Activated naive CD8-positive, alpha-beta T cell treated with anti-CD3 and anti-CD28 coated beads, Interleukin-2, amount 50 U/mL, for 24 hours (primary cell): ENCODE measurements at regions not wholly inside any gene's neighbourhood (a gene's known extent, or its start where the extent isn't known, plus 50 kb on each side); places are given as distances from the start of the nearest gene placed in this dataset.
A peak's percentile ranks its signal among the peaks of the same experiment; 100 is the strongest.
"Not testable (repeated sequence)": the region's sequence is repeated elsewhere in the genome, so short reads cannot be mapped to it uniquely, and the experiment has no call there.

Experiments used
- ATAC-seq: fragments of 150-1000 bp; cut with Tn5 transposase; one replicate; pipeline ENCODE4 v1.10.0; 2021
- DNase-seq: peaks from one replicate; pipeline ENCODE4 v3.0.0; 2021
- H3K27ac Mint-ChIP-seq: one replicate; pipeline ENCODE4 v1.8.0; 2021; ENCODE audit warnings: mild to moderate bottlenecking, mixed read lengths
- H3K27me3 Mint-ChIP-seq: one replicate; pipeline ENCODE4 v1.8.0; 2021; ENCODE audit warnings: mixed read lengths
- H3K36me3 Mint-ChIP-seq: one replicate; pipeline ENCODE4 v1.8.0; 2021; ENCODE audit warnings: low read depth, mixed read lengths
- H3K4me1 Mint-ChIP-seq: one replicate; pipeline ENCODE4 v1.8.0; 2021; ENCODE audit warnings: mixed read lengths
- H3K4me3 Mint-ChIP-seq: one replicate; pipeline ENCODE4 v1.8.0; 2021; ENCODE audit warnings: mild to moderate bottlenecking, moderate library complexity, mixed read lengths
- H3K9me3 Mint-ChIP-seq: one replicate; pipeline ENCODE4 v1.8.0; 2021; ENCODE audit warnings: mixed read lengths

DNA sequence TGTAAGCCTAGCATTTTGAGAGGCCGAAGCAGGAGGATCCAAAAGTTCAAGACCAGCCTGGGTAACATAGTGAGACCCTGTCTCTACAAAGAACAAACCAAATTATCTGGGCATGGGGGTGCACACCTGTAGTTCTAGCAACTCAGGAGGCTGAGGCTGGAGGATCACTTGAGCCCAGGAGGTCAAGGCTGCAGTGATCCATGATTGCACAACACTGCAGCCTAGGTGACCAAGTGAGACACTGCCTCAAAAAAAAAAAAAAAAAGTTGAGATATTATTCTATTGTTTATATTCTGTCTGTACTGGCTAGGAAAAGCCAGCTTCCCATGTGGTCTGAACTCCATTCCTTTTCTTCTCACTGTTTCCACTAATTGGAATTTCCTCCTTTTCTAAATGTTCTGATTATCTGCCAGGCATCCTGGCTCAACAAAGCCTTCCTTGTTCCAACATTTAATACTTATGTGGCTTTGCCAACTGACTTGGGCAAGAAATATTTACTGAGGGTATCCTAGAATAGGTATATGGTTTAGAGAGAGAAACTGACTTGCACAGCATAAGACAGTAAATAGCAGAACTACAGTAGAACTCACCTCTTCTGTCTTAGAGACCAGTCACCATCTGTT is 175.2 kb upstream of the ADAMTS3 start:
- ATAC-seq (no peak), DNase-seq (no peak)
- H3K9me3 Mint-ChIP-seq = peaks cover 3% of the 10 kb centered on the region
- H3K27me3 Mint-ChIP-seq = no peaks in the 10 kb centered on the region
- no peak overlapping the region for H3K4me3 Mint-ChIP-seq
- H3K27ac Mint-ChIP-seq = no peak overlapping the region
- H3K4me1 Mint-ChIP-seq = no peaks in the 10 kb centered on the region
- H3K36me3 Mint-ChIP-seq = no peaks in the 10 kb centered on the region

DNA sequence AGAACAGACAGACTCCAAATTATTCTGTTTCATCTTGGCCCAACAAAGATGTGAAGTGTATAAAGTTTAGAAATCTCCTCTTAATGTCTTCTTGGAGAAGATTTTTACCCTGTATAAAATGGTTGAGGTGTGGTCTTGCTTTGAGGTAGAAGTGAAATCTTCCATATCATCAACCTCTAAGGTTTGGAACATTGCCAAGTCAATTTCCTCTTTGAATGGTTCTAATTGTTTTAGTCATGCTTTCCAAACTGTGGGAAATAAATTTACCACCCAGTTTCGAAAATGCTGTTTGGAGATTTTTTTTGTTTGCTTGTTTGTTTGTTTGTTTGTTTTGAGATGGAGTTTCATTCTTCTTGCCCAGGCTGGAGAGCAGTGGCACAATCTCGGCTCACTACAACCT is 174.1 kb upstream of the ADAMTS3 start:
- Mint-ChIP-seq H3K4me1 (no peaks in the 10 kb centered on the region), H3K4me3 (no peak overlapping the region), H3K9me3 (peaks cover 3% of the 10 kb centered on the region), H3K27me3 (no peaks in the 10 kb centered on the region), H3K27ac (no peak overlapping the region), H3K36me3 (no peaks in the 10 kb centered on the region)
- no peak for DNase-seq
- ATAC-seq = no peak

DNA sequence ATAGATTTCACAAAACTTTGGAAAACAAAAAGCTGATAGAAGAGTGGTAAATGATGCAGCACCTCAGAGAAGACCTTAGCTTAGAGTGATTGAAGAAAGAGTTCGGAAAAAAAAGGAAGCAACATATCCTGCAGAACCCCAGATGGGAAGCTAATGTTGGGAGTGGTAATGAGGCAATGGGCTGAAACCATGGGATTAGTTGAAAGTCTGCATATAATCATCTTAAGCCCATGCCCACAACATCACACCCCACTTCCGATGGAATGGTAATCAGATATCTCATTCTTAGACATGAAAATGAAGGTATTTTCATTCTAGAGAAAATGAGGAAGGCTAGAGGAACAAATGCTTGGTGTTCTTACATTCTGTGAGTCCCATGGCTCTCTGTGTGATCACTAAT is 146.3 kb upstream of the ADAMTS3 start:
- Mint-ChIP-seq H3K4me3 (no peak overlapping the region), H3K27me3 (peaks cover 3% of the 10 kb centered on the region), H3K36me3 (no peaks in the 10 kb centered on the region), H3K9me3 (no peaks in the 10 kb centered on the region), H3K27ac (no peak overlapping the region), H3K4me1 (no peaks in the 10 kb centered on the region)
- DNase-seq (no peak), ATAC-seq (no peak)

DNA sequence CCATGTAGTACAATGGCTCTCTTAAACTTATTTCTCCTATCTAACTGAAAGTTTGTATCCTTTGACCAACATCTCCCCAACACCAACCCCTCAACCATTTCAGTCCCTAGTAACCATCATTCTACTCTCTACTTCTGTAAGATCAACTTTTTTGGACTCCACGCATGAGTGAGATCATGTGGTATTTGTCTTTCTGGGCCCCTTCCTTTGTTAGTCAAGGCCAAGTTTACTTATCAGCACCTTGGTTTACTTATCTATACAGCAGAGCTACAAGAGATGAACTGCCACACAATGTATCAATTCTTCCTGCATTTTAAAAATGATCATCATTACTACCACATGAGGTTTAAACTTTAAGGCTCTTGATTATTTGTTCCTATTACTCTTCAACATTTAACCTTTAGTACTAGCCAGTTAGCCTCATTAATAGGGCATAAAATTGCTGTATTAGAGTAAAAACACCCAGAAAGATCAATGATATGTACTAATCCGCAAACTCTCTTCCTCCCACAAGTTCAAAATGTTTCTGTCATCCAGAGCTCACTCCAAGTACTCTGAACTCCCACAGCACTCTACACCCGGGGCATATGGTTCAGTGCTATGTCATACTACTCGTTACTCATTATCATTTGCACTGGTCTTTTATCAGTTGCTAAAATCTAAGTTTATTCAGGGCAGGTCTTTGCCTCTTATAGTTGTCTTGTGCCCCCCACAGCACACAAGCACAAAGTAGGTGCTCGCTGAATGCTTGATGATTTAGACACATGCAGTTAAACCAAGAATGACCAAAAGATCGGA is 145.7 kb upstream of the ADAMTS3 start:
- ATAC-seq (no peak), DNase-seq (no peak)
- no peaks in the 10 kb centered on the region for H3K36me3 Mint-ChIP-seq
- no peaks in the 10 kb centered on the region for H3K9me3 Mint-ChIP-seq
- no peak overlapping the region for H3K4me3 Mint-ChIP-seq
- no peak overlapping the region for H3K27ac Mint-ChIP-seq
- H3K27me3 Mint-ChIP-seq = peaks cover 3% of the 10 kb centered on the region
- no peaks in the 10 kb centered on the region for H3K4me1 Mint-ChIP-seq

DNA sequence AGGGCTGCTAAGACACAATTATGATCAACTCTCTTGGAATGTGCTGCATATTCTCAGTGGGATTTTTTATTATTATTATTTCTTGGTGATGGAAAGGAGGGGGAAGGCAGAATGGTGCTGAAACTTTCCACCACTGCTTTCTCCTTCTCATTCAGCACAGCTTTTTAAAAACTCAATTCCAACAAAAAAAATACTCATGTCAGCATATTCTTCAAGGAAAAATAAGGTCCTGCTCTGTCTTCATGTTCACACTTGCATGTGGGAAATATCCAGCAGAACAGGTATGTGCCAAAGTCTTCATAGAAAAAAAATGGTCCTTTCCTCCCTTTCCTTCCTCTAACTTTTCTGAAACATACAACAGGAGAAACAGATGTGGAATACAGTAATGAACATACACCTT is 144.0 kb upstream of the ADAMTS3 start:
- H3K27me3 Mint-ChIP-seq = peaks cover 5% of the 10 kb centered on the region
- no peak for ATAC-seq
- DNase-seq = no peak
- no peaks in the 10 kb centered on the region for H3K4me1 Mint-ChIP-seq
- H3K27ac Mint-ChIP-seq = no peak overlapping the region
- no peaks in the 10 kb centered on the region for H3K36me3 Mint-ChIP-seq
- H3K9me3 Mint-ChIP-seq = no peaks in the 10 kb centered on the region
- H3K4me3 Mint-ChIP-seq = no peak overlapping the region

DNA sequence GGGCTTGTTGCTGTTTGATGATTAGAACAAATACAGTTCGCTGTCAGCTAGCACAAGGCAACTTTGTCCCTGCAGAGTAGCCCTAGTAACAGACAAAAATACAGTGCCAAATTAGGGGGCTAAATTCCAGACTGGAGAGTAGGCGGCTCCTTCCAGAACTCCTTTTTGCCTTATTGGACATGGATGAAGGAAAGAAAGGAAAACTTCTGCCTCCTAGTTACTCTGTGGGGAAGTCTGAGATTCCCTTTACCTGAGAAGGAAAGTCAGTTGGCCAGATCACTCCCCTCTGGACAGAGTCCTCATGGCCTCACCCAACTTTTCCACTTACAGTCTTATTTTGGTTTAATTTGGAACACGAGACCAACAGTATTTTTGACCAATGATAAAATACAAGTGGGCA is 140.5 kb upstream of the ADAMTS3 start:
- H3K4me1 Mint-ChIP-seq = no peaks in the 10 kb centered on the region
- DNase-seq (no peak), ATAC-seq (no peak)
- H3K36me3 Mint-ChIP-seq = no peaks in the 10 kb centered on the region
- H3K27ac Mint-ChIP-seq = no peak overlapping the region
- peaks cover 6% of the 10 kb centered on the region for H3K27me3 Mint-ChIP-seq
- no peaks in the 10 kb centered on the region for H3K9me3 Mint-ChIP-seq
- H3K4me3 Mint-ChIP-seq = no peak overlapping the region

DNA sequence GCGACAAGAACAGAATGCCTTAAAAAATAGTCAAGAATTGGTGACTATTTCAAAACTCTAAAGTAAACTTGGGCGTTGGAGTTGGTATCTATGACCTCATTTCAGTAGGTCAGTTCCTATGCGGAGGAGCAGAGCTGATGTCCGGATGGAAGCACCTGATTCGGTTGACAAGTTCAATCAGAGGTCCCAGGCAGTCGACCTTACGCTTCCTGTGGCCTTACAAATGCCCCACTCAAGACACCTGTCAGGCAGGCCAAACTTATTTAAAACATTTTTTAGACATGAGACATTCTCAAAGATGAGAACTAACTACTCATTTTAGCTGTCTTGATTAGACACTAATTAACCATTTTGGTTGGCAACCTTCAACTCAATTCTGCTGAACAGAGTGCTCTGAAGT is 137.7 kb upstream of the ADAMTS3 start:
- H3K27ac Mint-ChIP-seq = no peak overlapping the region
- H3K27me3 Mint-ChIP-seq = peaks cover 6% of the 10 kb centered on the region

DNA sequence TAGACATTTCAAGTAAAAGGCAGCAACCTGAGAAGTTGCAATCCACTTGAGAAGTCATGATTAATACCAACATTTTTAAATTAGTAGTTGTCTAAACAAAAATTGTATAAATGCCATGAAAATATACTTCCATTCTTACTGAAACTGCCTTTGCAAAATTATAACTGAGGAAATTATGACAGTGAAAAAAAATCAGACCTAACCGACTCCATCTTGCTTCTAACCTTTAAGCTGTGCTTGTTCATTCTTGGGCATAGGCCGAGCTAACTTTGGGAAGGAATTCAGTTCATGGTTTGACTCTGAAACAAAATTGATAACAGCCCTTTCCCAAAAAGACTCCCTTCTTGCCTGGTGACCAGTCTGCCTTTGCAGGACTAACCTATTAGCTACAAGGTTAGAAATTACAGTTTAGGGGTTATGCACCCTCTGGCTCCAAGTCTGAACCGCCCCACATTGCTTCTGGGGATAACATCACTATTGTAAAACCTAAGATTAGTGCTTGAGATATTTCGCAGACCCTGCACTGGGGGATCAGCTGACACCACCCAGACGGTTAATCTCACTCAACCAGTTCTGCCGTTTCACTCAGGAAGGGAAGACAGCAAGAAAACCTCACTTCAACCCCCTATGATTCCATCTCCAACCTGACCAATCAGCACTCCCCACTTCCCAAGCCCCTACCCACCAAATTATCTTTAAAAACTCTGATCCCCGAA is 136.1 kb upstream of the ADAMTS3 start:
- H3K27ac Mint-ChIP-seq, H3K36me3 Mint-ChIP-seq, H3K27me3 Mint-ChIP-seq, DNase-seq, H3K9me3 Mint-ChIP-seq, ATAC-seq, H3K4me3 Mint-ChIP-seq: not testable (repeated sequence)
- H3K4me1 Mint-ChIP-seq = peaks cover 10% of the 10 kb centered on the region

More for the DNA sequence above, 137.7 kb upstream of the ADAMTS3 start:
- Mint-ChIP-seq H3K9me3 (no peaks in the 10 kb centered on the region), H3K4me1 (peaks cover 10% of the 10 kb centered on the region), H3K4me3 (no peak overlapping the region), H3K36me3 (no peaks in the 10 kb centered on the region)
- DNase-seq = no peak
- no peak for ATAC-seq

DNA sequence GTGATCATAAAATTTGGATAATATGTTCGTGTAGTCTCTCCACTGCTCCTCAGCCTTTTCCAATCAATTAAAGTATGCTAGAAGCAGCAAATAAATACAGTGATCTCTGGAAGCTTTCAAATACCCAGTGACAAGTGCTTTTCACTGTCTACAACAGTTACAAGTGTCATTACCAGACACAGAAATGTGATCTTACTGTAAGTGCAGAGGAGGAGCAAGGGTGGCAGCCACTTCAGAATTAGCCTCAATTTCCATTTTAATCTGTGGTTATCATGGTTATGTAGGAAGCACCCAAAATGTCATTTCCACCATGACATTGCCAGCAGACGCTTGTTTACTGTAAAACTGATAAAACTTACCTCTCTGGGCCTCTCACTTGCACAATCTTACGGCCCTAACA is 133.9 kb upstream of the ADAMTS3 start:
- DNase-seq (no peak), ATAC-seq (peak; percentile 46)
- Mint-ChIP-seq H3K27ac (no peak overlapping the region), H3K36me3 (no peaks in the 10 kb centered on the region), H3K4me3 (no peak overlapping the region), H3K9me3 (no peaks in the 10 kb centered on the region), H3K27me3 (peaks cover 2% of the 10 kb centered on the region), H3K4me1 (peaks cover 10% of the 10 kb centered on the region)

DNA sequence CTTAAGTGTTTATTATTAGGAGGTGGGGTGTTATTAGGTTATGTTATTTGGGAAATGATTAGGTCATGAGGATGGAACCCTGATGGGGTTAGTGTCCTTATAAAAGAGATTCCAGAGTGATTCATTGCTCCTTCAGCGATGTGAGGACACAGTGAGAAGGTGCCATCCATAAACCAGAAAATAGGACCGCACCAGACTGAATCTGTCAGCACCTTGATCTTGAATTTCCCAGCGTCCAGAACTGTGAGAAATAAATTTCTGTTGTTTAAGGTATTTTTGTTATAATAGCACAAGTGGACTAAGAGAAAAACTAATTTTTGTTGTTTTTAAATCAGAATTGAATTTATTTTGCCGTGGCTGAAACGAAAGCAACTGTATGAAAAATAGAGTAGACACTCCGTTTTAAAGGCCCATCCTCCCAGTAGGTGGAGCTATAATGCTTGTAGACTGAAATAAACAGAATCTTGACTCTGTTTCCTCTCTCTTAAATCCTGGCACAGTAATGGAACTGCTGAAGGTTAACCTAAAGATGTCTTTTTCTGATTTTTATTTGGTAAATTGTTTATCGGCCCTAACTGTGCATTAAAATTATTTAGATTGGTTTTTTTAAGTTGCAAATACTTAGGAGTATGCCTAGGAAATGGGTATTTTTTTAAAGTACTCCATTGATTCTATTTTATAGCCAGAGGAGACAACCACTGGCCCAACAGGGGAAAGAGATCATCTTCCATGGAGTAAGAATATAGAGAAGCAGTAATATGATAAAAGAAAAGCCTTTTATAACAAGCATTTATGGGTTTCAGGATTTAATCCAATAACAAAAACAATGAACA is 133.2 kb upstream of the ADAMTS3 start:
- peak overlapping the region; percentile 78 for H3K4me3 Mint-ChIP-seq
- DNase-seq = peak; percentile 28
- H3K9me3 Mint-ChIP-seq = no peaks in the 10 kb centered on the region

DNA sequence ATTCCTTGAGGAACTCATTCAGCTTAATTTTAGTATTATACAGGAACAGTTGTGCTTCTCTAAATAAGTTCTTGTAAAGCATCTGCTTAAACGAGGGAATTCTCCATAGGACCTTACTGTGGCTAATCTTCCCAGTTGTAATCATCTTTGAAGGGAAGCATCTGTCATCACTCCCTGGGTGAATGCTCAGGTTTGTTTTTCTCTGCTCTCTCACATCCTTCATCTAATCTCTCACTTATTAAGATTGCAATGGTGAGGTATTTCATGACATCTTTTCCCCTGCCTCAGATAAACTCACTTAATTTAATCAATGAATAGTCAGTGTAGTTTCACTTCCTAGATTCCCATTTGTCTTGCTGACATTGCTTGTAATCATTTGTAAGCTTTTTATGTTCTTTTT is 121.8 kb upstream of the ADAMTS3 start:
- Mint-ChIP-seq H3K27me3 (no peaks in the 10 kb centered on the region), H3K4me1 (no peaks in the 10 kb centered on the region), H3K9me3 (no peaks in the 10 kb centered on the region), H3K4me3 (no peak overlapping the region), H3K27ac (no peak overlapping the region), H3K36me3 (no peaks in the 10 kb centered on the region)
- DNase-seq (no peak), ATAC-seq (no peak)

More for the DNA sequence above, 133.2 kb upstream of the ADAMTS3 start:
- Mint-ChIP-seq H3K27ac (no peak overlapping the region), H3K4me1 (peaks cover 10% of the 10 kb centered on the region), H3K27me3 (peaks cover 2% of the 10 kb centered on the region), H3K36me3 (no peaks in the 10 kb centered on the region)
- ATAC-seq = no peak

DNA sequence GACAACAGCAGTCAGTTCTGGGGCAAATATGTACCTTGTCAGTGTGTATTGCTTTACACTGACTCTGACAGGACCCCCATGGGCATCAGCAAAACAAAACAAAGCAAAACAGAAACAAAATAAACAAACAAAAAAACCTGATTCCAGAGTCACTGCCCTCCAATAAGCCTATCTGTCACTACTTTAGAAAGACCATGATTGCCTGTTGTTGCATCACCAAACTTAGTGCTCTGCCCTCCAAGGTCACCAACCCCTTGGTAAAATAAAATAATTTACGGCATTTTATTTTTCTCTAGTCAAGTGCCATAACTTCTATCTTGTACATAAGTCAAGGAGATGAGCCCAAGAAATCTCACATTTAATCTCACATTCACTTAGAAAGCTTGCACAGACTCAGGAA is 120.9 kb upstream of the ADAMTS3 start:
- no peak overlapping the region for H3K27ac Mint-ChIP-seq
- ATAC-seq = no peak
- no peaks in the 10 kb centered on the region for H3K4me1 Mint-ChIP-seq
- H3K36me3 Mint-ChIP-seq = no peaks in the 10 kb centered on the region
- H3K9me3 Mint-ChIP-seq = no peaks in the 10 kb centered on the region
- H3K27me3 Mint-ChIP-seq = no peaks in the 10 kb centered on the region
- DNase-seq = no peak
- H3K4me3 Mint-ChIP-seq = no peak overlapping the region

DNA sequence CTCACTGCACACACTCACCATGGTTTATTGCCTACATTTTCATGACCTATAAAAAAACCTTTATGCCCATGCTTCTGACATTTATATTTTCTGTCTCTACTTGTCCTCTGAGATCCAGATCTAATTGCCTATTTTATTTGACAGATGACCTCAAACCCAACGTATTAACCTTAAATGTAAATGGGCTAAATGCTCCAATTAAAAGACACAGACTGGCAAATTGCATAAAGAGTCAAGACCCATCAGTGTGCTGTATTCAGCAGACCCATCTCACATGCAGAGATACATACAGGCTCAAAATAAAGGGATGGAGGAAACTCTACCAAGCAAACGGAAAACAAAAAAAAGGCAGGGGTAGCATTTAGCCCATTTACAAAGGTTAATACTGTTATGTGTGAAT is 117.4 kb upstream of the ADAMTS3 start:
- H3K4me1 Mint-ChIP-seq, H3K4me3 Mint-ChIP-seq, H3K36me3 Mint-ChIP-seq, H3K27me3 Mint-ChIP-seq, H3K9me3 Mint-ChIP-seq, ATAC-seq, DNase-seq, H3K27ac Mint-ChIP-seq: not testable (repeated sequence)

DNA sequence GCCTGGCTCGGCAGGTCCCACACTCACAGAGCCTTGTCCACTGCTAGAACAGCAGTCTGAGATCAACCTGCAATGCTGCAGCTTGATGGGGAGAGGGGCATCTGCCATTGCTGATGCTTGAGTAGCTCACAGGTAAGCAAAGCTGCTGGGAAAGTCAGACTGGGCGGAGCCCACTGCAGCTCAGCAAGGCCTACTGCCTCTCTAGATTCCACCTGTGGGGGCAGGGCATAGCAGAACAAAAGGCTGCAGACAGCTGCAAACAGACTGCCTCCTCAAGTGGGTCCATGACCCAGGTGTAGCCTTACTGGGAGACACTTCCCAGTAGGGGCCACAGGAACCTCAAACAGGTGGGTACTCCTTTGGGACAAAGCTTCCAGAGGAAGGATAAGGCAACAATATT is 110.6 kb upstream of the ADAMTS3 start:
- Mint-ChIP-seq H3K4me3 (no peak overlapping the region), H3K27ac (no peak overlapping the region), H3K36me3 (no peaks in the 10 kb centered on the region), H3K4me1 (no peaks in the 10 kb centered on the region), H3K27me3 (peaks cover 7% of the 10 kb centered on the region), H3K9me3 (peaks cover 3% of the 10 kb centered on the region)
- ATAC-seq = no peak
- DNase-seq = no peak
